Osteocyte (in vitro differentiated cells): ENCODE measurements at regions not wholly inside any gene's neighbourhood (a gene's known extent, or its start where the extent isn't known, plus 50 kb on each side); places are given as distances from the start of the nearest gene placed in this dataset.
"Not testable (repeated sequence)": the region's sequence is repeated elsewhere in the genome, so short reads cannot be mapped to it uniquely, and the experiment has no call there.

Source experiments
- DNase-seq: peaks from one replicate; pipeline ENCODE4 v3.0.0; 2021; ENCODE audit warnings: mixed read lengths; ENCODE audit not compliant: unreplicated experiment; ENCODE audit errors: extremely low spot score
- H3K27ac Mint-ChIP-seq: one replicate; pipeline ENCODE4 v1.8.0; 2021; ENCODE audit warnings: mild to moderate bottlenecking, mixed read lengths; ENCODE audit not compliant: unreplicated experiment
- H3K27me3 Mint-ChIP-seq: one replicate; pipeline ENCODE4 v1.8.0; 2021; ENCODE audit warnings: mixed read lengths; ENCODE audit not compliant: unreplicated experiment
- H3K36me3 Mint-ChIP-seq: one replicate; pipeline ENCODE4 v1.8.0; 2021; ENCODE audit warnings: mixed read lengths; ENCODE audit not compliant: unreplicated experiment
- H3K4me1 Mint-ChIP-seq: one replicate; pipeline ENCODE4 v1.8.0; 2021; ENCODE audit warnings: mixed read lengths; ENCODE audit not compliant: unreplicated experiment
- H3K4me3 Mint-ChIP-seq: one replicate; pipeline ENCODE4 v1.8.0; 2021; ENCODE audit warnings: mild to moderate bottlenecking, moderate library complexity, mixed read lengths; ENCODE audit not compliant: unreplicated experiment
- H3K9me3 Mint-ChIP-seq: one replicate; pipeline ENCODE4 v1.8.0; 2021; ENCODE audit warnings: mixed read lengths; ENCODE audit not compliant: unreplicated experiment

DNA sequence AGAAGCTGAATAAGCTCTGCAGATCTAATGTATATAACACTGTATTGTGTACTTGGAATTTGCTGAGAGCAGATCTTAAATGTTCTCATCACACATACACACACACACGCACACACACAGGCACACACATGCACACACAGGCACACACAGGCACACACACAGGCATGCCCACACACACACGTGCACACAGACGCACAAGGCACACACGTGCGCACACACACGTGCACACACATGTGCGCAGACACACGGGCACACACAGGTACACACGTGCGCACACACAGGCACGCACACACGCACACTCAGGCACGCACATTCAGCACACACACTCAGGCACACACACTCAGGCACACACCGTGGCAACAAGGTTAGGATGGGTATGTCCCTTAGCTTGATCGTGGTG is 164.5 kb upstream of the LRRC61 start:
- not testable (repeated sequence) for H3K27ac Mint-ChIP-seq, H3K4me3 Mint-ChIP-seq, H3K4me1 Mint-ChIP-seq, H3K36me3 Mint-ChIP-seq, H3K9me3 Mint-ChIP-seq, DNase-seq, H3K27me3 Mint-ChIP-seq

DNA sequence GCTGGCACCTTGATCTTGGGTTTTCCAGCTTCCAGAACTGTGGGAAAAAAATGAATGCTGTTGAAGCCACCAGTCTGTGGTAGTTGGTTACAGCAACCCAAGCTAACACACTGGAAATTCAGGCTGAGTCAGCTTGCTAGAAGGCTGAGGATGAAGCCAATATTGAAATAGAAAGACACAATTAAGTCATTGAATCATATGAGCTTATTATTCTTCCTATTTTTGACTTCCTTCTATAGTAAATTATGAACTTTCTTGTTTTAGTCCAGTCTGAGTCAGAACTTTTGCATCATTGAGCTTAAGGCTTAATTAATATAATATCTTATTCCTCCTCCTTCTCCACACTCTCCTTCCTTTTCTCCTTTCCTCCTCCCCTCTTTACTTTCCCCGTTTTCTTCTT is 153.6 kb upstream of the LRRC61 start:
- not testable (repeated sequence) for H3K4me1 Mint-ChIP-seq, H3K4me3 Mint-ChIP-seq, H3K27ac Mint-ChIP-seq, H3K27me3 Mint-ChIP-seq, H3K9me3 Mint-ChIP-seq, DNase-seq, H3K36me3 Mint-ChIP-seq

DNA sequence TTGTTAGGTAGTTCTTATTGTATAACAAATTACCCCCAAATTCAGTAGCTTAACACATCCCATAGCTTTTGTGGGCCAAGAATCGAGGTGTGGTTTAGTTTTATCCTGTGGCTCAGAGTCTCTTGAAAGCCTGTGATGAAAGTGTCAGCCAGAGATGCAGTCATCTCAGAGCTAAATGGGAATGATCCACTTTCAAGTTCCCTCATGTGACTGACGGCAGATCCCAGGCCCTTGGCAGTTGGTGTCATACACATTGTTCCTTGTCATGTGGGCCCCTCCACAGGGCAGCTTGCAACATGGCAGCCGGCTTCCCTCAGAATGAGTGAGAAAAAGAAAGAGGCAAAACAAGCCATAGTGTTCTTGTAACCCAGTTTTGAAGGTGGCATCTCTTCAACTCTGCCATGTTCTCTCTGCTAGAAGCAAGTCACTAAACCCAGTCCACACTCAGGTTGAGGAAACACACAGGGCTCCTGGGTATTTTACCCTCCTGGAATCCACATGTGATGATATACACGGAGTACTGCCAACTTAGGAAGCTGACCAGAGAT is 153.1 kb upstream of the LRRC61 start:
- H3K27me3 Mint-ChIP-seq, H3K4me1 Mint-ChIP-seq, DNase-seq, H3K36me3 Mint-ChIP-seq, H3K9me3 Mint-ChIP-seq, H3K27ac Mint-ChIP-seq, H3K4me3 Mint-ChIP-seq: not testable (repeated sequence)

DNA sequence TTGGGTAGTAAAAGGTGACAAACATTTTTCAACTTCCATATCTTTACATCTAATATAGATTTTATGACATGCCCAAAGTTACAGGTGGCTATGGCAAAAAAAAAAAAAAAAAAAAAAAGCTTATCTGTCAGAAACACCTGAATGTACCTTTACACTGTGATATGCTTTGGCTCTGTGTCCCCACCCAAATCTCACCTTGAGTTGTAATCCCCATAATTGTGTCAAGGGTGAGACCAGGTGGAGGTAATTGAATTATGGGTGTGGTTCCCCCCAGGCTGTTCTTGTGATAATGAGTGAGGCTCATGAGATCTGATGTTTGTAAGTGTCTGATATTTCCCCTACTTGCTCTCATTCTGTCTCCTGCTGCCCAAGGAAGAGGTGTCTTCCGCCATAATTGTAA is 139.6 kb upstream of the LRRC61 start:
- not testable (repeated sequence) for H3K9me3 Mint-ChIP-seq, DNase-seq, H3K4me3 Mint-ChIP-seq, H3K4me1 Mint-ChIP-seq, H3K27me3 Mint-ChIP-seq, H3K36me3 Mint-ChIP-seq, H3K27ac Mint-ChIP-seq

DNA sequence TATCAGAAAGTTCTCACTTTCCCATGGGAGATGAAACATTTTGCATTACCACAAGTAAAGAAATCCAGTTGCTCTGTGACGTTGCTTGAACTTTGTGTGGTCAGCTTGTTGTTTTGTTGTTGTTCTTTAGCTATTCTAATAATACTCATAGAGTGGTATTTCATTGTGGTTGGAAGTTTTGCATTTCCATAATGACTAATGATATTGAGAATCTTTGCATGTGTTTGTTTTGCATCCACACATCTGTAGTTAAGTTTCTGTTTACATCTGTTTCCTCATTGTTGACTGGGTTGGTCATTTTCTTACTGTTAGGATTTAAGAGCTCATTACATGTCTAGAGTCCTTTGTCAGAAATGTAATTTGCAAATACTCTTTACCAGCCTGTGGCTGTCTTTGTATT is 133.2 kb upstream of the LRRC61 start:
- not testable (repeated sequence) for H3K9me3 Mint-ChIP-seq, H3K4me3 Mint-ChIP-seq, H3K4me1 Mint-ChIP-seq, DNase-seq, H3K27me3 Mint-ChIP-seq, H3K36me3 Mint-ChIP-seq, H3K27ac Mint-ChIP-seq

DNA sequence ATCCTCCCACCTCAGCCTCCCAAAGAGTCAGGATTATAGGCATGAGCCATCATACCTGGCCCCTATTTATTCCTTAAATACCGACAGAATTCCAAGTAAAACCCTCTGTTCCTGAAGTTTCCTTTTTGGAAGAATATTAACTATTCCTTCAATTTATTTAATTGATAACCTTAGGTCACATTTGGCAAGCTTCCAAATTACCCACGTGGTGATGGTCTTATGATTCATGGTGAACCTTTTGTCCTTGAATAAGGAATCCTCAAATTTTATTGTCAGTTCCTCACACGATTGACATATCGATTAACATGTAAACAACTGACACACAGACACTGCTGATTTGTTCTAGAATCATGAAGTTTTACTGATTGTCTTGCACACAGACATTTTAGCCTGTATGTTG is 130.6 kb upstream of the LRRC61 start:
- H3K36me3 Mint-ChIP-seq, H3K27ac Mint-ChIP-seq, DNase-seq, H3K4me3 Mint-ChIP-seq, H3K4me1 Mint-ChIP-seq, H3K9me3 Mint-ChIP-seq, H3K27me3 Mint-ChIP-seq: not testable (repeated sequence)

DNA sequence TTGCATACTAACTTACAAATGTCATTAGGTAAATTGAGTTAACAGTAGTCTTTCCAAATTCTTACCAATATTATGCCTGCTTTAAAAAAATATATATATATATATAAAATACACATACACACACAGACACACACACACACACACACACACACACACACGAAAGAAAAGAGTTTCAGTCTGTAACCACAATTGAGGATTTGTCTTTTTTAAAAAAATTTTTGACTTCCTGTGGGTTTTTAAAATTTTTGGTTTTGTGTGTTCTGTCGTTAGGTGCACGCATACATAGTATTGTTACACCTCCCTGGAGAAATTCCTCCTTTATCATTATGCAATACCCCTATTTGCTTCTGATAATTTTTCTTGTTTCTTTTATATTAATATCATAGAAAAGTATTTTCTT is 129.3 kb upstream of the LRRC61 start:
- H3K9me3 Mint-ChIP-seq, H3K4me1 Mint-ChIP-seq, H3K36me3 Mint-ChIP-seq, H3K4me3 Mint-ChIP-seq, H3K27me3 Mint-ChIP-seq, DNase-seq, H3K27ac Mint-ChIP-seq: not testable (repeated sequence)
